PC-3 (cell line): ENCODE measurements at regions not wholly inside any gene's neighbourhood (a gene's known extent, or its start where the extent isn't known, plus 50 kb on each side); places are given as distances from the start of the nearest gene placed in this dataset.

Experiments
- CTCF ChIP-seq: fragments of 300-600 bp; sonication (generic); conservative IDR thresholded peaks from 2 replicates; pipeline ENCODE4 v1.5.1; 2017; ENCODE audit warnings: antibody characterized with exemption, low read depth, mild to moderate bottlenecking, low read length
- EZH2phosphoT487 ChIP-seq: fragments of 300-600 bp; sonication (generic); IDR thresholded peaks from 2 replicates; pipeline ENCODE4 v1.6.1; 2018; ENCODE audit warnings: mild to moderate bottlenecking, antibody characterized with exemption, low read length, borderline replicate concordance

- no peak for TF ChIP-seq CTCF
- TF ChIP-seq EZH2phosphoT487, result no peak
Observed at GRCh38 chr16:54693864-54694263, 236.8 kb upstream of the IRX5 start.
